ENCODE measurements at regions not wholly inside any gene's neighbourhood (a gene's known extent, or its start where the extent isn't known, plus 50 kb on each side); places are given as distances from the start of the nearest gene placed in this dataset.

DNA sequence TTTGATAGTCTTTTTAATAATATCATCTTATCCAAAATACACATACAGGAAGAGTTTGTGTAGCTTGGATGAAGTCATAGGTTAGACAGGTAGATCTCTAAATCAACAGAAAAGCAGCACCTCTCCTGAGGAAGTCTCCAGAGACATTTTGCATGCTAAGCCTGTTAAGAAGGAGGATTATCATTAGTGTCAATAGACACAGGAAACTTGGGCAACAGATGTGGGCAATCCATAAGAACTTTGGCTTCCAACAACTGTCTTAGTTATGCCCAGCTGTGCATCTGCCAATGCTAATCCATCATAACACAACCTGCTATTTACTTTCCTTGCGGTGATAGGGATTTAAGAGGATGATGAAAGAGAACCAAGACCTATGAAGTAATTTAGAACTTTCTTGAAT lies 1052.6 kb downstream of the RPA4 start:
- TF ChIP-seq CTCF (conservative IDR thresholded peaks at IDR 0.05; ENCODE audit: low read depth, low read length): no peak
- no peak for TF ChIP-seq EZH2 (IDR thresholded peaks at IDR 0.05; ENCODE audit: borderline replicate concordance, low read depth, low read length, poor library complexity, severe bottlenecking)
